PC-9 (cell line): ENCODE measurements at regions not wholly inside any gene's neighbourhood (a gene's known extent, or its start where the extent isn't known, plus 50 kb on each side); places are given as distances from the start of the nearest gene placed in this dataset.

Experiments used
- EZH2 ChIP-seq: fragments of 200-600 bp; sonication (generic); IDR thresholded peaks from 2 replicates; pipeline ENCODE4 v1.8.0; 2017; ENCODE audit warnings: antibody characterized with exemption, low read depth
- TF ChIP-seq, protein P1 (sequence below): fragments of 200-600 bp; sonication (generic); conservative IDR thresholded peaks from 2 replicates; pipeline ENCODE4 v1.6.1; 2017; ENCODE audit warnings: mixed run types, antibody characterized with exemption, mild to moderate bottlenecking, moderate library complexity

DNA sequence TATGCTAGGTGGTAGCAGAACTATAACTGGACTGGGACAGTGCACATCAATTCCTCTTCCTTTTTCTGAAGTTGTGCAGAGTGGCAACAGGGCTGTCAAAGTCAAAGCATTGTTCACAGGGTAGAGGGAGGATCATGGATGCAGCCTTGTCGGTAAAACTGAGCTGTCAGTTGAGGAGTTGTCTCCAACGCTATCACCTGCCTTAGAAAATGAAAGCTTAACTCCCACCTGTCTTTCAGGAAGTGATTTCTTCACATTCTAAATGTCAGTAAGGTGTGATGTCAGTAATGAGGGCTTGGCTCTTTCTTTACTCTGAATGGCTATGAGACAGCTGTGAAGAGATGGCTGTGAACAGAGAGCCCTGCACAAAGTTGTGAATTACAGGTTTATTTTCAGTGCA lies 66.4 kb upstream of the BANK1 start:
- TF ChIP-seq, protein P1, sequence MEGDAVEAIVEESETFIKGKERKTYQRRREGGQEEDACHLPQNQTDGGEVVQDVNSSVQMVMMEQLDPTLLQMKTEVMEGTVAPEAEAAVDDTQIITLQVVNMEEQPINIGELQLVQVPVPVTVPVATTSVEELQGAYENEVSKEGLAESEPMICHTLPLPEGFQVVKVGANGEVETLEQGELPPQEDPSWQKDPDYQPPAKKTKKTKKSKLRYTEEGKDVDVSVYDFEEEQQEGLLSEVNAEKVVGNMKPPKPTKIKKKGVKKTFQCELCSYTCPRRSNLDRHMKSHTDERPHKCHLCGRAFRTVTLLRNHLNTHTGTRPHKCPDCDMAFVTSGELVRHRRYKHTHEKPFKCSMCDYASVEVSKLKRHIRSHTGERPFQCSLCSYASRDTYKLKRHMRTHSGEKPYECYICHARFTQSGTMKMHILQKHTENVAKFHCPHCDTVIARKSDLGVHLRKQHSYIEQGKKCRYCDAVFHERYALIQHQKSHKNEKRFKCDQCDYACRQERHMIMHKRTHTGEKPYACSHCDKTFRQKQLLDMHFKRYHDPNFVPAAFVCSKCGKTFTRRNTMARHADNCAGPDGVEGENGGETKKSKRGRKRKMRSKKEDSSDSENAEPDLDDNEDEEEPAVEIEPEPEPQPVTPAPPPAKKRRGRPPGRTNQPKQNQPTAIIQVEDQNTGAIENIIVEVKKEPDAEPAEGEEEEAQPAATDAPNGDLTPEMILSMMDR = no peak
- no peak for TF ChIP-seq EZH2
